ENCODE measurements at regions not wholly inside any gene's neighbourhood (a gene's known extent, or its start where the extent isn't known, plus 50 kb on each side); places are given as distances from the start of the nearest gene placed in this dataset.

DNA sequence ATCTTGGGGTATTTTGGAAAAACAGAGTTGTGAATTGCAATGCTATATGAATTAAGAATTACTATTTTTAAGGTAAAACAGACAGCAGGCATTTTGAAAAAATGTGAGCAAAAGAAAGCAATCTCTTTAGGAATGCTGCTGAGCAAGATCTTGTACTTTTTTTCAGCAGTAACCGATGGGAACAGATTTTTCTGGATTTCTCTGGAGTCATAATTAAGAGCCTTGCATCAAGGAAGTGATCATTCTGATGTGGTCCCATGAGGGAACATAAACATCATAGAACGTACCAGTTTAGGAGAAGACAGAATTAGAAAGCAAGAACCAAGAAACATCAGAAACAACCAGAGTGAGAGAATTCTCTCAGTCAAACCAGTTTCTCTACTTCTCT is 157.0 kb upstream of the AGR3 start:
- Histone ChIP-seq H3K9ac (ENCODE audit: low read length) (no peak overlapping the region), H3K4me2 (ENCODE audit: low read depth, low read length, poor library complexity, severe bottlenecking) (no peak overlapping the region), H2AFZ (ENCODE audit: low read depth, low read length, severe bottlenecking) (no peak overlapping the region), H3K4me3 (ENCODE audit: insufficient read depth, low read length, poor library complexity, severe bottlenecking) (no peak overlapping the region), H4K20me1 (ENCODE audit: low read depth, low read length) (no peaks in the 10 kb centered on the region), H3K9me2 (replicated peaks; ENCODE audit: insufficient read depth, low read length) (no peaks in the 10 kb centered on the region), H3K27me3 (ENCODE audit: low read length) (no peaks in the 10 kb centered on the region), H3K36me3 (ENCODE audit: low read length) (no peaks in the 10 kb centered on the region), H3K79me2 (ENCODE audit: insufficient read depth, low read length) (no peaks in the 10 kb centered on the region), H3F3A (ENCODE audit: insufficient read depth) (no peaks in the 10 kb centered on the region), H3K9me3 (ENCODE audit: insufficient read depth, low read length) (no peaks in the 10 kb centered on the region), H3K27ac (ENCODE audit: low read depth, low read length) (no peak overlapping the region)
- TF ChIP-seq, protein P1, sequence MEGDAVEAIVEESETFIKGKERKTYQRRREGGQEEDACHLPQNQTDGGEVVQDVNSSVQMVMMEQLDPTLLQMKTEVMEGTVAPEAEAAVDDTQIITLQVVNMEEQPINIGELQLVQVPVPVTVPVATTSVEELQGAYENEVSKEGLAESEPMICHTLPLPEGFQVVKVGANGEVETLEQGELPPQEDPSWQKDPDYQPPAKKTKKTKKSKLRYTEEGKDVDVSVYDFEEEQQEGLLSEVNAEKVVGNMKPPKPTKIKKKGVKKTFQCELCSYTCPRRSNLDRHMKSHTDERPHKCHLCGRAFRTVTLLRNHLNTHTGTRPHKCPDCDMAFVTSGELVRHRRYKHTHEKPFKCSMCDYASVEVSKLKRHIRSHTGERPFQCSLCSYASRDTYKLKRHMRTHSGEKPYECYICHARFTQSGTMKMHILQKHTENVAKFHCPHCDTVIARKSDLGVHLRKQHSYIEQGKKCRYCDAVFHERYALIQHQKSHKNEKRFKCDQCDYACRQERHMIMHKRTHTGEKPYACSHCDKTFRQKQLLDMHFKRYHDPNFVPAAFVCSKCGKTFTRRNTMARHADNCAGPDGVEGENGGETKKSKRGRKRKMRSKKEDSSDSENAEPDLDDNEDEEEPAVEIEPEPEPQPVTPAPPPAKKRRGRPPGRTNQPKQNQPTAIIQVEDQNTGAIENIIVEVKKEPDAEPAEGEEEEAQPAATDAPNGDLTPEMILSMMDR (IDR thresholded peaks at IDR 0.05; ENCODE audit: insufficient read depth, low read length, poor library complexity, severe bottlenecking): no peak

GRCh38 chr7:17039372-17039771 is 157.6 kb upstream of the AGR3 start:
- no peak overlapping the region for H3K4me3 ChIP-seq (ENCODE audit: insufficient read depth, low read length, poor library complexity, severe bottlenecking)
- H3K36me3 ChIP-seq (ENCODE audit: low read length): no peaks in the 10 kb centered on the region
- H3K9ac ChIP-seq (ENCODE audit: low read length): no peak overlapping the region
- no peak overlapping the region for H2AFZ ChIP-seq (ENCODE audit: low read depth, low read length, severe bottlenecking)
- no peaks in the 10 kb centered on the region for H3K9me3 ChIP-seq (ENCODE audit: insufficient read depth, low read length)
- H4K20me1 ChIP-seq (ENCODE audit: low read depth, low read length): no peaks in the 10 kb centered on the region
- H3K27me3 ChIP-seq (ENCODE audit: low read length): no peaks in the 10 kb centered on the region
- no peaks in the 10 kb centered on the region for H3K9me2 ChIP-seq (replicated peaks; ENCODE audit: insufficient read depth, low read length)
- no peaks in the 10 kb centered on the region for H3F3A ChIP-seq (ENCODE audit: insufficient read depth)
- H3K79me2 ChIP-seq (ENCODE audit: insufficient read depth, low read length): no peaks in the 10 kb centered on the region
- TF ChIP-seq EZH2phosphoT487 (conservative IDR thresholded peaks at IDR 0.05; ENCODE audit: low read length): no peak
- TF ChIP-seq, protein P1 (IDR thresholded peaks at IDR 0.05; ENCODE audit: insufficient read depth, low read length, poor library complexity, severe bottlenecking): no peak
- no peak overlapping the region for H3K27ac ChIP-seq (ENCODE audit: low read depth, low read length)
- no peak overlapping the region for H3K4me2 ChIP-seq (ENCODE audit: low read depth, low read length, poor library complexity, severe bottlenecking)

DNA sequence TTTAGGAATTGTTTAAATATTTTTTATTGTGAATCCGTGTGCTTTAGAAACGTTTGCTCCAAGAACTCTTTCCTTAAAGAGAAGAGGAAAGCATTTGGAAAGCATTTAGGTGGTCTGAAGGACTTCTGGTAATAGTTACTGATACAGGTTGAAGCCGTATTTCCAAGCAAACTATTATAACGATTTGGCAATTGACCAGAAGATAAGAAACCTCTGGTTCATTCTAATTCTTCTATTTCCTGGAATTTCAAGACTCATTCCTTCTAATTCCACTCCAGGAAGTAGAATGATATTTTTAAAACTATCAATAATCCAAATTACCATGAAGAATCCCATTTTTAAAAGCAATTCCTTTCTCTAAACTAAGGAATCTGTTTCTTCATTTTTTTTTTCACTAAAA is 158.9 kb upstream of the AGR3 start:
- no peaks in the 10 kb centered on the region for H3K79me2 ChIP-seq (ENCODE audit: insufficient read depth, low read length)
- no peaks in the 10 kb centered on the region for H3K36me3 ChIP-seq (ENCODE audit: low read length)
- H3F3A ChIP-seq (ENCODE audit: insufficient read depth): no peaks in the 10 kb centered on the region
- no peak overlapping the region for H2AFZ ChIP-seq (ENCODE audit: low read depth, low read length, severe bottlenecking)
- no peak overlapping the region for H3K4me2 ChIP-seq (ENCODE audit: low read depth, low read length, poor library complexity, severe bottlenecking)
- no peaks in the 10 kb centered on the region for H3K9me3 ChIP-seq (ENCODE audit: insufficient read depth, low read length)
- H4K20me1 ChIP-seq (ENCODE audit: low read depth, low read length): no peaks in the 10 kb centered on the region
- no peak overlapping the region for H3K27ac ChIP-seq (ENCODE audit: low read depth, low read length)
- no peak for TF ChIP-seq EZH2phosphoT487 (conservative IDR thresholded peaks at IDR 0.05; ENCODE audit: low read length)
- TF ChIP-seq, protein P1 (IDR thresholded peaks at IDR 0.05; ENCODE audit: insufficient read depth, low read length, poor library complexity, severe bottlenecking): no peak
- no peaks in the 10 kb centered on the region for H3K27me3 ChIP-seq (ENCODE audit: low read length)
- H3K9ac ChIP-seq (ENCODE audit: low read length): no peak overlapping the region
- no peaks in the 10 kb centered on the region for H3K9me2 ChIP-seq (replicated peaks; ENCODE audit: insufficient read depth, low read length)
- no peak overlapping the region for H3K4me3 ChIP-seq (ENCODE audit: insufficient read depth, low read length, poor library complexity, severe bottlenecking)

GRCh38 chr7:17041324-17041723 is 159.5 kb upstream of the AGR3 start:
- TF ChIP-seq EZH2phosphoT487 (conservative IDR thresholded peaks at IDR 0.05; ENCODE audit: low read length): no peak

More at GRCh38 chr7:17041324-17041723, 159.5 kb upstream of the AGR3 start:
- Histone ChIP-seq H3K9me3 (ENCODE audit: insufficient read depth, low read length) (no peaks in the 10 kb centered on the region), H3K4me3 (ENCODE audit: insufficient read depth, low read length, poor library complexity, severe bottlenecking) (no peak overlapping the region), H3K36me3 (ENCODE audit: low read length) (no peaks in the 10 kb centered on the region), H3F3A (ENCODE audit: insufficient read depth) (no peaks in the 10 kb centered on the region), H3K27me3 (ENCODE audit: low read length) (no peaks in the 10 kb centered on the region), H3K27ac (ENCODE audit: low read depth, low read length) (no peak overlapping the region), H2AFZ (ENCODE audit: low read depth, low read length, severe bottlenecking) (no peak overlapping the region), H3K4me2 (ENCODE audit: low read depth, low read length, poor library complexity, severe bottlenecking) (no peak overlapping the region), H4K20me1 (ENCODE audit: low read depth, low read length) (no peaks in the 10 kb centered on the region), H3K9ac (ENCODE audit: low read length) (no peak overlapping the region), H3K79me2 (ENCODE audit: insufficient read depth, low read length) (no peaks in the 10 kb centered on the region), H3K9me2 (replicated peaks; ENCODE audit: insufficient read depth, low read length) (no peaks in the 10 kb centered on the region)
